Liver (tissue), 8 donors: ENCODE measurements at regions not wholly inside any gene's neighbourhood (a gene's known extent, or its start where the extent isn't known, plus 50 kb on each side); places are given as distances from the start of the nearest gene placed in this dataset.
A peak's percentile ranks its signal among the peaks of the same experiment; 100 is the strongest.

ENCODE experiments used
- DNase-seq: peaks from one replicate; pipeline ENCODE4 v3.0.0-alpha.2; 2017; ENCODE audit warnings: low spot score
- H3K27ac ChIP-seq, 2 donors: one replicate each; pipeline ENCODE4 v1.7.0; 2013; ENCODE audit warnings: inconsistent platforms in 2 of 2, low read length in 2 of 2, control low read depth in 1 of 2, low read depth in 1 of 2, mild to moderate bottlenecking in 1 of 2
- H3K27me3 ChIP-seq, 4 donors: one replicate each; pipeline versions ENCODE4 v1.6.1 to v1.7.0; 2013; ENCODE audit warnings: low read length in 3 of 4, inconsistent platforms in 1 of 4, mild to moderate bottlenecking in 1 of 4, moderate library complexity in 1 of 4; ENCODE audit not compliant: control insufficient read depth in 4 of 4, insufficient read depth in 4 of 4
- H3K36me3 ChIP-seq, 4 donors: one replicate each; pipeline versions ENCODE4 v1.6.1 to v1.7.0; 2013; ENCODE audit warnings: low read length in 3 of 4, mild to moderate bottlenecking in 3 of 4, low read depth in 1 of 4, moderate library complexity in 1 of 4; ENCODE audit not compliant: control insufficient read depth in 4 of 4, insufficient read depth in 3 of 4
- H3K4me1 ChIP-seq, 4 donors: one replicate each; pipeline versions ENCODE4 v1.6.1 to v1.7.0; 2013; ENCODE audit warnings: low read length in 3 of 4, mild to moderate bottlenecking in 3 of 4, moderate library complexity in 1 of 4; ENCODE audit not compliant: control insufficient read depth in 4 of 4, insufficient read depth in 4 of 4
- H3K4me3 ChIP-seq, 3 donors: one replicate each; pipeline versions ENCODE4 v1.6.1 to v1.7.0; 2013; ENCODE audit warnings: low read length in 3 of 3, control low read depth in 1 of 3, low read depth in 1 of 3, mild to moderate bottlenecking in 1 of 3
- H3K9ac ChIP-seq, 2 donors: one replicate each; pipeline ENCODE4 v1.7.0; 2013; ENCODE audit warnings: low read length in 2 of 2, mild to moderate bottlenecking in 2 of 2, moderate library complexity in 2 of 2, control low read depth in 1 of 2, low read depth in 1 of 2
- H3K9me3 ChIP-seq, 4 donors: one replicate each; pipeline versions ENCODE4 v1.6.1 to v1.7.0; 2013; ENCODE audit warnings: low read length in 3 of 4; ENCODE audit not compliant: control insufficient read depth in 4 of 4
- EGR1 ChIP-seq, 2 donors: IDR thresholded peaks; 2 replicates each; pipeline ENCODE4 v1.6.1; 2016 to 2018; ENCODE audit warnings: antibody characterized with exemption in 2 of 2, low read depth in 2 of 2
- HNF4G ChIP-seq: IDR thresholded peaks from 2 replicates; pipeline ENCODE4 v1.6.1; 2016; ENCODE audit warnings: antibody characterized with exemption
- NR2F2 ChIP-seq: IDR thresholded peaks from 2 replicates; pipeline ENCODE4 v1.6.1; 2016; ENCODE audit warnings: antibody characterized with exemption
- RAD21 ChIP-seq, 2 donors: IDR thresholded peaks; 2 replicates each; pipeline ENCODE4 v1.6.1; 2016; ENCODE audit warnings: antibody characterized with exemption in 2 of 2, mild to moderate bottlenecking in 2 of 2
- RXRA ChIP-seq, 2 donors: IDR thresholded peaks; 2 replicates each; pipeline ENCODE4 v1.6.1; 2017 to 2018; ENCODE audit warnings: antibody characterized with exemption in 2 of 2, mild to moderate bottlenecking in 1 of 2
- SP1 ChIP-seq: IDR thresholded peaks from 2 replicates; pipeline ENCODE4 v1.6.1; 2018; ENCODE audit warnings: antibody characterized with exemption, mild to moderate bottlenecking
- WGBS: extraction: QIAGEN DNeasy Blood & Tissue Kit; methylation state at CpG from one replicate; pipeline ENCODE4 v1.1.7; 2013; 5-methylcytosine and 5-hydroxymethylcytosine counted together
- TF ChIP-seq, protein P1 (sequence below): fragments of 150-350 bp; IDR thresholded peaks from 2 replicates; pipeline ENCODE4 v1.5.1; 2017; ENCODE audit warnings: improper control_type of control experiment, low read depth, low read length; ENCODE audit not compliant: missing input control
- TF ChIP-seq, protein P2 (sequence below): IDR thresholded peaks from 2 replicates; pipeline ENCODE4 v1.6.1; 2016; ENCODE audit warnings: antibody characterized with exemption
- TF ChIP-seq, protein P3 (sequence below): IDR thresholded peaks from 2 replicates; pipeline ENCODE4 v1.6.1; 2016; ENCODE audit warnings: antibody characterized with exemption
- TF ChIP-seq, protein P4 (sequence below): IDR thresholded peaks from 2 replicates; pipeline ENCODE4 v1.6.1; 2016; ENCODE audit warnings: antibody characterized with exemption
- donor health status: healthy.
- donor health status: healthy.
- donor health status: healthy.
- donor health status: healthy.
- donor health status: healthy.

DNA sequence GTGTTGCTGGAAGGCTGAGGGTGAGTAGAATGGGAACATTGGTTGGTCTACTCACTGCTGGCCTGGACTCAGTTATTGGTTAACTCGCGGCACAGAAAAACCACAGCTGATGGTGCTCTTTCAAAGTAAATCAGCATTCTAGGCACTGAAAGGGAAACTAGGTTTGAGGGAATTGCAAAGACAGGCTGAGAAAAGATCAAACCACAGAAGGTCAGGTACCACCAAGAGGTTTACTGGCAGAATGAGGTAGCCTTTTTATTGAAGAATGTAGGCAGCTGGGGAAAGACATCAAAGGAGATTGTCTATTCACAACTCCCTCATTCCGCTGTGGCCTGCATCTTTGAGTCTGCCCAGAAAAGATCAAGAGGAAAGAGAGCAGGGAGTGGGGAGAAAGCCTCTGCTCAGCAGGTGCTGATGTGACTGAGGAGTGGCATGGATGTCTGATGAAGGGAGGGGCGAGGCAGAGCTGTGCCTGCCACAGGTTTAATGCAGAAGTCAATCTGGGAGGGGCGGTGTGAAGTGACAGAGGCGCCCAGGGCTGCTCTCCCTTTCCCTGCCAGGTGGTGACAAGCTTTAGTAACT is 255.5 kb downstream of the MAN2A1 start:
- Histone ChIP-seq H3K9me3 (peaks cover 0 to 2% (median 0%) of the 10 kb centered on the region in 4 donors), H3K4me3 (no peak overlapping the region), H3K27me3 (no peaks in the 10 kb centered on the region), H3K9ac (no peak overlapping the region), H3K36me3 (no peaks in the 10 kb centered on the region), H3K27ac (no peak overlapping the region), H3K4me1 (peaks cover 0 to 7% (median 0%) of the 10 kb centered on the region in 4 donors)
- TF ChIP-seq NR2F2 (no peak), SP1 (peak; percentile 31), RAD21 (IDR thresholded peaks at IDR 0.05) (peak in 1 of 2 donors; percentile 45), HNF4G (no peak)
- TF ChIP-seq, protein P1, sequence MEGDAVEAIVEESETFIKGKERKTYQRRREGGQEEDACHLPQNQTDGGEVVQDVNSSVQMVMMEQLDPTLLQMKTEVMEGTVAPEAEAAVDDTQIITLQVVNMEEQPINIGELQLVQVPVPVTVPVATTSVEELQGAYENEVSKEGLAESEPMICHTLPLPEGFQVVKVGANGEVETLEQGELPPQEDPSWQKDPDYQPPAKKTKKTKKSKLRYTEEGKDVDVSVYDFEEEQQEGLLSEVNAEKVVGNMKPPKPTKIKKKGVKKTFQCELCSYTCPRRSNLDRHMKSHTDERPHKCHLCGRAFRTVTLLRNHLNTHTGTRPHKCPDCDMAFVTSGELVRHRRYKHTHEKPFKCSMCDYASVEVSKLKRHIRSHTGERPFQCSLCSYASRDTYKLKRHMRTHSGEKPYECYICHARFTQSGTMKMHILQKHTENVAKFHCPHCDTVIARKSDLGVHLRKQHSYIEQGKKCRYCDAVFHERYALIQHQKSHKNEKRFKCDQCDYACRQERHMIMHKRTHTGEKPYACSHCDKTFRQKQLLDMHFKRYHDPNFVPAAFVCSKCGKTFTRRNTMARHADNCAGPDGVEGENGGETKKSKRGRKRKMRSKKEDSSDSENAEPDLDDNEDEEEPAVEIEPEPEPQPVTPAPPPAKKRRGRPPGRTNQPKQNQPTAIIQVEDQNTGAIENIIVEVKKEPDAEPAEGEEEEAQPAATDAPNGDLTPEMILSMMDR = no peak
- no peak for DNase-seq
- WGBS = 79% methylated on average over 6 of the region's 6 CpGs

DNA sequence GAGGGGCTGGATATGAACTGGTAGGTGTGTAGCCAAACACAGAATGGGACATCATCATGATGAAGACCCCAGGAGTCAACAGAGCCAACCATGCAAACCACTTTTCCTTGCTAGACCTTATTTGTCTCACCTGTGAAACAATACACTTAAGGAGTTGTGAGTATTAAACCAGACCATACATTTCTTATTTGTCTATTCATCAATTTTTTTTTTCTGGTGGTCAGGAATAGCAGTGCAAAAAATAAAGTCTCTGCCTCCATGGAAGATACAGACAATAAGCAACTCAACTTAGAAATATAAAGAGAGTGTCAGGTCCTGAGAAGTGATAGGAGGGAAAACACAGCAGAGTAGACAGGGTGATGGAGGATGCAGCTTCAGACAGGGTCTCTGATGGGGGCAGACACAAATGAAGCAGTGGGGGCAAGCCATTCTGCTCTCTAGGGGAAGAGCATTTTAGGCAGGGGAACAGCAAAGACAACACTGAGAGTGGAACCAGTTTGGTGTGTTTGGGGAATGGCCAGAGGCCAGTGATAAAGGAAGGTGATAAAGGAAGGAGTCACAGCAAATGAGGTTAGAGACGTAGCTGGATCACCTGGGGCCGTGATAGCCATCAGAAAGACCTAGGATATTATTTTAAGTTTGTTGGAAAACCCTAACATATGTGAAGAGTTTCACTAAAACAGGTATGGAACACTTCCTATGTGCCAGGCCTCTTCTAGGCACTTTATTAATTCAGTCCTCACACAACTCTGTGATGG is 256.2 kb downstream of the MAN2A1 start:
- Histone ChIP-seq H3K9me3 (no peaks in the 10 kb centered on the region), H3K4me3 (no peak overlapping the region), H3K27ac (no peak overlapping the region), H3K36me3 (no peaks in the 10 kb centered on the region), H3K4me1 (peaks cover 0 to 7% (median 0%) of the 10 kb centered on the region in 4 donors), H3K9ac (no peak overlapping the region), H3K27me3 (no peaks in the 10 kb centered on the region)
- TF ChIP-seq RAD21 (IDR thresholded peaks at IDR 0.05) (no peak), RXRA (IDR thresholded peaks at IDR 0.05) (no peak), EGR1 (IDR thresholded peaks at IDR 0.05; ENCODE audit: low read depth in 2 of 2) (no peak), NR2F2 (no peak)
- TF ChIP-seq, protein P2, sequence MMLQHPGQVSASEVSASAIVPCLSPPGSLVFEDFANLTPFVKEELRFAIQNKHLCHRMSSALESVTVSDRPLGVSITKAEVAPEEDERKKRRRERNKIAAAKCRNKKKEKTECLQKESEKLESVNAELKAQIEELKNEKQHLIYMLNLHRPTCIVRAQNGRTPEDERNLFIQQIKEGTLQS = no peak
- TF ChIP-seq, protein P3, sequence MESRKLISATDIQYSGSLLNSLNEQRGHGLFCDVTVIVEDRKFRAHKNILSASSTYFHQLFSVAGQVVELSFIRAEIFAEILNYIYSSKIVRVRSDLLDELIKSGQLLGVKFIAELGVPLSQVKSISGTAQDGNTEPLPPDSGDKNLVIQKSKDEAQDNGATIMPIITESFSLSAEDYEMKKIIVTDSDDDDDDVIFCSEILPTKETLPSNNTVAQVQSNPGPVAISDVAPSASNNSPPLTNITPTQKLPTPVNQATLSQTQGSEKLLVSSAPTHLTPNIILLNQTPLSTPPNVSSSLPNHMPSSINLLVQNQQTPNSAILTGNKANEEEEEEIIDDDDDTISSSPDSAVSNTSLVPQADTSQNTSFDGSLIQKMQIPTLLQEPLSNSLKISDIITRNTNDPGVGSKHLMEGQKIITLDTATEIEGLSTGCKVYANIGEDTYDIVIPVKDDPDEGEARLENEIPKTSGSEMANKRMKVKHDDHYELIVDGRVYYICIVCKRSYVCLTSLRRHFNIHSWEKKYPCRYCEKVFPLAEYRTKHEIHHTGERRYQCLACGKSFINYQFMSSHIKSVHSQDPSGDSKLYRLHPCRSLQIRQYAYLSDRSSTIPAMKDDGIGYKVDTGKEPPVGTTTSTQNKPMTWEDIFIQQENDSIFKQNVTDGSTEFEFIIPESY = no peak
- TF ChIP-seq, protein P1 = no peak
- TF ChIP-seq, protein P4, sequence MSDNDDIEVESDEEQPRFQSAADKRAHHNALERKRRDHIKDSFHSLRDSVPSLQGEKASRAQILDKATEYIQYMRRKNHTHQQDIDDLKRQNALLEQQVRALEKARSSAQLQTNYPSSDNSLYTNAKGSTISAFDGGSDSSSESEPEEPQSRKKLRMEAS = no peak
- 94% methylated on average over 2 of the region's 2 CpGs for WGBS
- DNase-seq = no peak
